ENCODE measurements at regions not wholly inside any gene's neighbourhood (a gene's known extent, or its start where the extent isn't known, plus 50 kb on each side); places are given as distances from the start of the nearest gene placed in this dataset.

GRCh38 chr16:49014277-49015224, 267.1 kb downstream of the CBLN1 start:
- TF ChIP-seq REST (IDR thresholded peaks at IDR 0.05; ENCODE audit: insufficient read depth in 1 of 2, low read depth in 2 of 2, low read length in 1 of 2) (no peak), TCF7L2 (IDR thresholded peaks at IDR 0.05; ENCODE audit: low read depth, low read length) (no peak), CTCF (IDR thresholded peaks at IDR 0.05) (no peak), POLR2AphosphoS5 (IDR thresholded peaks at IDR 0.05; ENCODE audit: low read depth, low read length) (no peak), SIN3A (IDR thresholded peaks at IDR 0.05; ENCODE audit: borderline replicate concordance, insufficient read depth, low read depth, low read length) (no peak)
- H3K9me3 ChIP-seq (ENCODE audit: control insufficient read depth, insufficient read depth, low read depth, low read length): no peaks in the 10 kb centered on the region
- no peaks in the 10 kb centered on the region for H3K36me3 ChIP-seq (ENCODE audit: control insufficient read depth, insufficient read depth, low read length)
- no peaks in the 10 kb centered on the region for H3K4me1 ChIP-seq (ENCODE audit: control insufficient read depth, insufficient read depth, low read length)
- intact Hi-C loops (cut with micrococcal nuclease; ENCODE audit: unreplicated experiment): no loop called here
- ChIA-PET POLR2A (no interaction called here), CTCF (interaction anchor here (0.6 kb wide), 2 partner anchors 16 to 141 kb away, joined by 3 read pairs; no protein-coding TSS in a partner anchor)
- no TSS peak for BruUV-seq (replicated peaks)
- DNase-seq (ENCODE audit: low read depth, low spot score): no peak
- H3K4me3 ChIP-seq (ENCODE audit: low read depth in 2 of 2, low read length in 2 of 2): no peak overlapping the region
- H3K27me3 ChIP-seq (ENCODE audit: control insufficient read depth, insufficient read depth, low read length): no peaks in the 10 kb centered on the region
- in situ Hi-C loops (cut with HindIII; ENCODE audit: low pct_unique_long_range_greater_than_20kb, low sequenced_read_pairs): no loop called here
- no peak overlapping the region for H3K27ac ChIP-seq (ENCODE audit: low read length)
- no peak for ATAC-seq

GRCh38 chr16:49013727-49014080, 267.9 kb downstream of the CBLN1 start:
- no peak for ATAC-seq
- in situ Hi-C loops (cut with HindIII; ENCODE audit: low pct_unique_long_range_greater_than_20kb, low sequenced_read_pairs) (no loop called here), intact Hi-C loops (cut with micrococcal nuclease; ENCODE audit: unreplicated experiment) (no loop called here)
- ChIA-PET CTCF (interaction anchor here (0.6 kb wide), 2 partner anchors 15 to 142 kb away, joined by 3 read pairs; no protein-coding TSS in a partner anchor), POLR2A (no interaction called here)
- Histone ChIP-seq H3K4me1 (ENCODE audit: control insufficient read depth, insufficient read depth, low read length) (no peaks in the 10 kb centered on the region), H3K27me3 (ENCODE audit: control insufficient read depth, insufficient read depth, low read length) (no peaks in the 10 kb centered on the region), H3K9me3 (ENCODE audit: control insufficient read depth, insufficient read depth, low read depth, low read length) (no peaks in the 10 kb centered on the region), H3K4me3 (ENCODE audit: low read depth in 2 of 2, low read length in 2 of 2) (no peak overlapping the region), H3K36me3 (ENCODE audit: control insufficient read depth, insufficient read depth, low read length) (no peaks in the 10 kb centered on the region), H3K27ac (ENCODE audit: low read length) (no peak overlapping the region)
- BruUV-seq (replicated peaks): no TSS peak
- no peak for TF ChIP-seq CTCF (IDR thresholded peaks at IDR 0.05)
- TF ChIP-seq REST (IDR thresholded peaks at IDR 0.05; ENCODE audit: insufficient read depth in 1 of 2, low read depth in 2 of 2, low read length in 1 of 2): no peak
- no peak for TF ChIP-seq POLR2AphosphoS5 (IDR thresholded peaks at IDR 0.05; ENCODE audit: low read depth, low read length)
- no peak for TF ChIP-seq TCF7L2 (IDR thresholded peaks at IDR 0.05; ENCODE audit: low read depth, low read length)
- TF ChIP-seq SIN3A (IDR thresholded peaks at IDR 0.05; ENCODE audit: borderline replicate concordance, insufficient read depth, low read depth, low read length): no peak
- DNase-seq (ENCODE audit: low read depth, low spot score): no peak

Measured in Panc1 (cell line).